ENCODE measurements at regions not wholly inside any gene's neighbourhood (a gene's known extent, or its start where the extent isn't known, plus 50 kb on each side); places are given as distances from the start of the nearest gene placed in this dataset.

DNA sequence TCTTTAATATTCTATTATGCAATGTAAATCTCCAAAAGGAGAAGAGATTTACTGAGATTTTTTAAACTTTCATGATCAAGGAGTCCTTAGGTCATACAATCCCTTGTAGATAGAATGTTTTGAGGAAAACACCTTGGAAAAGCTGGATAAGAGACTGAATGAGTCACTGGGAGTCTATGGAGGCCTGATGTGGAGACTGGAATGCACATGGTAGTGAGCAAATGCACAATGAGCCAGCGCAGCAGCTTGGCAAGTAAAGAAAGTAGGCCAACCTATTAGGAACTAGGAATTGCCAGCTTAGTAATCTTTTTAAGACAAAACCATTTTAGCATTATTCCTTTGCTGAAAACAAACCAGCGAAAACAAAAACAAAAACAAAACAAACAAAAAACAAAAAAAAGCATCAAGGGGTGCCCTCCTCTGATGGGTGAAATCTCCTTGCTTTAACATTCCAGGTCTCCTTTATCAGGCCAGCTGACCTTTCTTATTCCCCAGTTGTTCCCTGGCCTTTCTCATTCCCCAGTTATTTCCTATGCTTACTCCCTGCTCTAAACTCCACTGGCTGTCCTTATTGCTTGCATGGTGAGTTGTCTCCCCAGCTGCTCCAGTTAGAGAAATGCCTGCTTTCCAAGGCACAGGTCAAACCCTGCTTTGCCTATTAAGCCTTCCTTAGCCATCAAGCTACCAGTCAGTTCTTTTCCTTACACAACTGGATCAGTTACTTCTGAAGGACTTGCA lies 135.8 kb downstream of the PLCE1 start:
- TF ChIP-seq, protein P1, sequence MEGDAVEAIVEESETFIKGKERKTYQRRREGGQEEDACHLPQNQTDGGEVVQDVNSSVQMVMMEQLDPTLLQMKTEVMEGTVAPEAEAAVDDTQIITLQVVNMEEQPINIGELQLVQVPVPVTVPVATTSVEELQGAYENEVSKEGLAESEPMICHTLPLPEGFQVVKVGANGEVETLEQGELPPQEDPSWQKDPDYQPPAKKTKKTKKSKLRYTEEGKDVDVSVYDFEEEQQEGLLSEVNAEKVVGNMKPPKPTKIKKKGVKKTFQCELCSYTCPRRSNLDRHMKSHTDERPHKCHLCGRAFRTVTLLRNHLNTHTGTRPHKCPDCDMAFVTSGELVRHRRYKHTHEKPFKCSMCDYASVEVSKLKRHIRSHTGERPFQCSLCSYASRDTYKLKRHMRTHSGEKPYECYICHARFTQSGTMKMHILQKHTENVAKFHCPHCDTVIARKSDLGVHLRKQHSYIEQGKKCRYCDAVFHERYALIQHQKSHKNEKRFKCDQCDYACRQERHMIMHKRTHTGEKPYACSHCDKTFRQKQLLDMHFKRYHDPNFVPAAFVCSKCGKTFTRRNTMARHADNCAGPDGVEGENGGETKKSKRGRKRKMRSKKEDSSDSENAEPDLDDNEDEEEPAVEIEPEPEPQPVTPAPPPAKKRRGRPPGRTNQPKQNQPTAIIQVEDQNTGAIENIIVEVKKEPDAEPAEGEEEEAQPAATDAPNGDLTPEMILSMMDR (IDR thresholded peaks at IDR 0.05; ENCODE audit: insufficient read depth, low read depth, low read length): no peak
- no peak for TF ChIP-seq EZH2 (IDR thresholded peaks at IDR 0.05; ENCODE audit: insufficient read depth, low read length)
